ENCODE measurements at regions not wholly inside any gene's neighbourhood (a gene's known extent, or its start where the extent isn't known, plus 50 kb on each side); places are given as distances from the start of the nearest gene placed in this dataset.

DNA sequence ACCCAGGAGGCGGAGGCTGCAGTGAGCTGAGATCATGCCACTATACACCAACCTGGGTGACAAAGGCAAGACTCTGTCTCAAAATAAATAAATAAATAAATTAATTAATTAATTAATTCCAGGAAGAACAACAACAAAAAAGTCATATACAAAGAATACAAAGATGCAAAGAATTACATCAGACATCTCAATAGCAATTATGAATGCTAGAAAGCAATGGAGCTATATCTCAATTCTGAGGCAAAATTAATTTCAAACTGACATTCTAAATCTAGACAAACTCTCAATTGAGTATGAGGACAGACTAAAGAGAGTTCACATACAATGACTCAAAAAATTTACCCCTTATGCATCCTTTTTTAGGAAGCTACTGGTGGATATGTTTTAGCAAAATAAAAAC is 69.6 kb upstream of the CTNNB1 start:
- H3K23me2 ChIP-seq (ENCODE audit: low read depth, low read length) = no peaks in the 10 kb centered on the region
- no peak overlapping the region for H2BK5ac ChIP-seq (ENCODE audit: low read depth, low read length)
- H4K91ac ChIP-seq (replicated peaks; ENCODE audit: insufficient read length, low read length) = no peak overlapping the region
- H4K5ac ChIP-seq (ENCODE audit: insufficient read length, low read depth, low read length) = no peak overlapping the region
- no peak overlapping the region for H3K9ac ChIP-seq (replicated peaks in 1 of 4; ENCODE audit: extremely low read depth in 1 of 4, low read depth in 3 of 4, low read length in 3 of 4)
- H3K4me3 ChIP-seq (ENCODE audit: extremely low read depth in 1 of 4, insufficient read depth in 2 of 4, low read depth in 3 of 4, low read length in 4 of 4) = no peak overlapping the region
- H3K4me1 ChIP-seq (replicated peaks in 1 of 4; ENCODE audit: control insufficient read depth in 3 of 4, insufficient read depth in 4 of 4, low read length in 3 of 4) = peaks cover 0 to 3% (median 0%) of the 10 kb centered on the region in 4 experiments; a peak in 3 of 7 replicates
- H3K79me1 ChIP-seq (ENCODE audit: low read depth, low read length) = no peaks in the 10 kb centered on the region
- no peak overlapping the region for H2BK12ac ChIP-seq (ENCODE audit: low read depth, low read length)
- H3K9me3 ChIP-seq (ENCODE audit: insufficient read depth in 2 of 2, low read depth in 1 of 2, low read length in 1 of 2) = peaks cover 11 to 15% of the 10 kb centered on the region in 2 experiments; a peak in 3 of 4 replicates
- no peak overlapping the region for H3K14ac ChIP-seq (ENCODE audit: insufficient read length)
- no peak overlapping the region for H3K18ac ChIP-seq (ENCODE audit: extremely low read depth, low read length)
- ChIA-PET CTCF (ENCODE audit: partially characterized antibody) (interaction anchor here (1.0 kb wide), 1 partner anchor 27 kb away, joined by 3 read pairs; no protein-coding TSS in a partner anchor), POLR2A (ENCODE audit: partially characterized antibody) (no interaction called here)
- no peak overlapping the region for H4K8ac ChIP-seq (ENCODE audit: extremely low read depth, insufficient read depth, low read length)
- no peak overlapping the region for H3K23ac ChIP-seq (ENCODE audit: insufficient read length)
- no peak overlapping the region for H2BK120ac ChIP-seq (replicated peaks; ENCODE audit: low read depth, low read length)
- no peaks in the 10 kb centered on the region for H4K20me1 ChIP-seq (replicated peaks in 1 of 2; ENCODE audit: control insufficient read depth in 1 of 2, insufficient read depth in 2 of 2, low read length in 2 of 2)
- H3K36me3 ChIP-seq (ENCODE audit: control insufficient read depth in 2 of 4, insufficient read depth in 4 of 4, low read length in 3 of 4) = no peaks in the 10 kb centered on the region; a peak in 1 of 8 replicates
- no peak overlapping the region for H3K4ac ChIP-seq (replicated peaks; ENCODE audit: insufficient read length, low read depth, low read length)
- H3K4me2 ChIP-seq (ENCODE audit: insufficient read depth in 1 of 2, low read depth in 2 of 2, low read length in 2 of 2) = no peak overlapping the region
- no peaks in the 10 kb centered on the region for H3K27me3 ChIP-seq (replicated peaks in 1 of 4; ENCODE audit: control insufficient read depth in 3 of 4, extremely low read depth in 1 of 4, insufficient read depth in 3 of 4, low read length in 3 of 4)
- H2BK20ac ChIP-seq (ENCODE audit: low read length) = no peak overlapping the region
- H3K56ac ChIP-seq (replicated peaks; ENCODE audit: insufficient read length, low read depth, low read length) = no peak overlapping the region
- TF ChIP-seq RAD21 (IDR thresholded peaks at IDR 0.05 in 1 of 2, conservative IDR thresholded peaks at IDR 0.05 in 1 of 2; ENCODE audit: low read depth in 2 of 2, low read length in 2 of 2) (no peak), TCF12 (IDR thresholded peaks at IDR 0.05; ENCODE audit: low read depth, low read length) (no peak), SIRT6 (IDR thresholded peaks at IDR 0.05; ENCODE audit: low read length) (no peak), CHD1 (IDR thresholded peaks at IDR 0.05; ENCODE audit: low read depth, low read length) (no peak), ASH2L (IDR thresholded peaks at IDR 0.05; ENCODE audit: low read length) (no peak), SP2 (IDR thresholded peaks at IDR 0.05; ENCODE audit: low read length) (no peak), TAF7 (optimal IDR thresholded peaks at IDR 0.05; ENCODE audit: borderline replicate concordance, low read depth, low read length) (no peak), JUN (IDR thresholded peaks at IDR 0.05; ENCODE audit: low read depth, low read length) (no peak), EGR1 (IDR thresholded peaks at IDR 0.05; ENCODE audit: borderline replicate concordance, low read depth, low read length) (no peak), CBX8 (IDR thresholded peaks at IDR 0.05; ENCODE audit: borderline replicate concordance, low read depth, low read length) (no peak)
- TF ChIP-seq, protein P1, sequence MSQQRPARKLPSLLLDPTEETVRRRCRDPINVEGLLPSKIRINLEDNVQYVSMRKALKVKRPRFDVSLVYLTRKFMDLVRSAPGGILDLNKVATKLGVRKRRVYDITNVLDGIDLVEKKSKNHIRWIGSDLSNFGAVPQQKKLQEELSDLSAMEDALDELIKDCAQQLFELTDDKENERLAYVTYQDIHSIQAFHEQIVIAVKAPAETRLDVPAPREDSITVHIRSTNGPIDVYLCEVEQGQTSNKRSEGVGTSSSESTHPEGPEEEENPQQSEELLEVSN (IDR thresholded peaks at IDR 0.05) = no peak
- no peak overlapping the region for H3K27ac ChIP-seq (ENCODE audit: low read depth, low read length)
- WGBS, 2 experiments (ENCODE audit: extremely low coverage in 1 of 2, insufficient coverage in 1 of 2, insufficient read length in 1 of 2, insufficient replicate concordance in 2 of 2, low coverage in 1 of 2, low lambda C conversion rate in 2 of 2, missing lambda C conversion rate in 1 of 2) = 100% methylated on average over 1 of the region's 1 CpG; no CpG with 5 or more reads in 1 of the 2 experiments
- FAIRE-seq (no peak), DNase-seq (ENCODE audit: low read depth in 1 of 2, low spot score in 2 of 2) (no peak)
- H2BK15ac ChIP-seq (ENCODE audit: low read length) = no peak overlapping the region
- H2AFZ ChIP-seq (ENCODE audit: low read length) = no peak overlapping the region
- H3K79me2 ChIP-seq (ENCODE audit: control insufficient read depth in 1 of 2, insufficient read depth in 2 of 2, low read length in 2 of 2) = no peaks in the 10 kb centered on the region
- no peak overlapping the region for H2AK5ac ChIP-seq (ENCODE audit: low read depth, low read length)
